ENCODE measurements at regions not wholly inside any gene's neighbourhood (a gene's known extent, or its start where the extent isn't known, plus 50 kb on each side); places are given as distances from the start of the nearest gene placed in this dataset.

GRCh38 chr18:75635096-75635495 is 207.6 kb upstream of the SMIM21 start:
- TF ChIP-seq REST (IDR thresholded peaks at IDR 0.05; ENCODE audit: insufficient replicate concordance, low read depth) (no peak), POLR2AphosphoS5 (IDR thresholded peaks at IDR 0.05; ENCODE audit: low read depth) (no peak), SPI1 (IDR thresholded peaks at IDR 0.05; ENCODE audit: borderline replicate concordance, low read depth) (no peak), GABPA (IDR thresholded peaks at IDR 0.05; ENCODE audit: low read depth) (no peak)

GRCh38 chr18:75625966-75626365 is 198.5 kb upstream of the SMIM21 start:
- TF ChIP-seq REST (IDR thresholded peaks at IDR 0.05; ENCODE audit: insufficient replicate concordance, low read depth), result no peak
- TF ChIP-seq SPI1 (IDR thresholded peaks at IDR 0.05; ENCODE audit: borderline replicate concordance, low read depth), result no peak
- no peak for TF ChIP-seq CTCF (IDR thresholded peaks at IDR 0.05; ENCODE audit: insufficient read depth, low read length)
- TF ChIP-seq POLR2AphosphoS5 (IDR thresholded peaks at IDR 0.05; ENCODE audit: low read depth), result no peak
- TF ChIP-seq GABPA (IDR thresholded peaks at IDR 0.05; ENCODE audit: low read depth), result no peak
- no peak for DNase-seq (ENCODE audit: low read depth in 1 of 2, low spot score in 1 of 2)

More at GRCh38 chr18:75635096-75635495, 207.6 kb upstream of the SMIM21 start:
- DNase-seq (ENCODE audit: low read depth in 1 of 2, low spot score in 1 of 2), result no peak
- H3K27ac ChIP-seq (replicated peaks), result no peak overlapping the region
- no peaks in the 10 kb centered on the region for H3K27me3 ChIP-seq (ENCODE audit: insufficient read depth, poor library complexity, severe bottlenecking)
- no peak overlapping the region for H3K4me3 ChIP-seq (replicated peaks; ENCODE audit: insufficient read depth, low read length)

GRCh38 chr18:75624869-75625268 is 197.4 kb upstream of the SMIM21 start:
- DNase-seq (ENCODE audit: low read depth in 1 of 2, low spot score in 1 of 2), result no peak
- no peak for TF ChIP-seq GABPA (IDR thresholded peaks at IDR 0.05; ENCODE audit: low read depth)
- no peak for TF ChIP-seq REST (IDR thresholded peaks at IDR 0.05; ENCODE audit: insufficient replicate concordance, low read depth)
- no peak for TF ChIP-seq CTCF (IDR thresholded peaks at IDR 0.05; ENCODE audit: insufficient read depth, low read length)
- TF ChIP-seq POLR2AphosphoS5 (IDR thresholded peaks at IDR 0.05; ENCODE audit: low read depth), result no peak
- no peak for TF ChIP-seq SPI1 (IDR thresholded peaks at IDR 0.05; ENCODE audit: borderline replicate concordance, low read depth)
- no peak overlapping the region for H3K27ac ChIP-seq (replicated peaks)

More at GRCh38 chr18:75625966-75626365, 198.5 kb upstream of the SMIM21 start:
- Histone ChIP-seq H3K4me3 (replicated peaks; ENCODE audit: insufficient read depth, low read length) (no peak overlapping the region), H3K27me3 (ENCODE audit: insufficient read depth, poor library complexity, severe bottlenecking) (no peaks in the 10 kb centered on the region), H3K27ac (replicated peaks) (no peak overlapping the region)

More at GRCh38 chr18:75624869-75625268, 197.4 kb upstream of the SMIM21 start:
- Histone ChIP-seq H3K27me3 (ENCODE audit: insufficient read depth, poor library complexity, severe bottlenecking) (no peaks in the 10 kb centered on the region), H3K4me3 (replicated peaks; ENCODE audit: insufficient read depth, low read length) (no peak overlapping the region)

Measured in HL-60 (cell line).